Astrocyte (in vitro differentiated cells and primary cell): ENCODE measurements at regions not wholly inside any gene's neighbourhood (a gene's known extent, or its start where the extent isn't known, plus 50 kb on each side); places are given as distances from the start of the nearest gene placed in this dataset.
"Not testable (repeated sequence)": the region's sequence is repeated elsewhere in the genome, so short reads cannot be mapped to it uniquely, and the experiment has no call there.

Source experiments
- EZH2 ChIP-seq: IDR thresholded peaks from 2 replicates; pipeline ENCODE4 v1.6.1; 2012; ENCODE audit warnings: mild to moderate bottlenecking, low read length, inconsistent platforms; ENCODE audit not compliant: insufficient read depth
- TF ChIP-seq, protein P1 (sequence below): IDR thresholded peaks from 2 replicates; pipeline ENCODE4 v1.5.1; 2011; ENCODE audit warnings: low read depth, mild to moderate bottlenecking, inconsistent platforms, low read length, moderate library complexity; ENCODE audit not compliant: insufficient read depth

DNA sequence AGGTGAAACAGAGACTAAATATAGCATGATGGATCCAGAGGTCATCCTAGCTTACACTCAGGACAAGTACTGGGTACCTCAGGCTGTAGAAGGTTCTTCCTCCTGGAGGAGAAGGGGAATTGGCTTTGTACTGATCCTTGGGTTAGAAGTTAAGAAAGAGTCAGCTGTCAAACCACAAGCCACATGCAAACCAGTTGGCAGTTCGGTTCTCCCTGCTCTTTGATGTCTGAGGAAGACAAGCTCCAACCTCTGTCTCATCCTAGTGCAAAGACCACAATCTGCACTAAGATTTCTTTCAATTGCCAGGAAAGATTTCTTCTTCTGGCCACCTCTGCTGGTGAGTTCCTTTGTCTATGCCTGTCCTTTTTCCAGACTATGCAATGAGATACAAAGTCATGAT is 203.8 kb downstream of the ATP6V0E2 start:
- TF ChIP-seq, protein P1, sequence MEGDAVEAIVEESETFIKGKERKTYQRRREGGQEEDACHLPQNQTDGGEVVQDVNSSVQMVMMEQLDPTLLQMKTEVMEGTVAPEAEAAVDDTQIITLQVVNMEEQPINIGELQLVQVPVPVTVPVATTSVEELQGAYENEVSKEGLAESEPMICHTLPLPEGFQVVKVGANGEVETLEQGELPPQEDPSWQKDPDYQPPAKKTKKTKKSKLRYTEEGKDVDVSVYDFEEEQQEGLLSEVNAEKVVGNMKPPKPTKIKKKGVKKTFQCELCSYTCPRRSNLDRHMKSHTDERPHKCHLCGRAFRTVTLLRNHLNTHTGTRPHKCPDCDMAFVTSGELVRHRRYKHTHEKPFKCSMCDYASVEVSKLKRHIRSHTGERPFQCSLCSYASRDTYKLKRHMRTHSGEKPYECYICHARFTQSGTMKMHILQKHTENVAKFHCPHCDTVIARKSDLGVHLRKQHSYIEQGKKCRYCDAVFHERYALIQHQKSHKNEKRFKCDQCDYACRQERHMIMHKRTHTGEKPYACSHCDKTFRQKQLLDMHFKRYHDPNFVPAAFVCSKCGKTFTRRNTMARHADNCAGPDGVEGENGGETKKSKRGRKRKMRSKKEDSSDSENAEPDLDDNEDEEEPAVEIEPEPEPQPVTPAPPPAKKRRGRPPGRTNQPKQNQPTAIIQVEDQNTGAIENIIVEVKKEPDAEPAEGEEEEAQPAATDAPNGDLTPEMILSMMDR = not testable (repeated sequence)
- TF ChIP-seq EZH2 = not testable (repeated sequence)
